HPDE6-E6E7 (cell line): ENCODE measurements at regions not wholly inside any gene's neighbourhood (a gene's known extent, or its start where the extent isn't known, plus 50 kb on each side); places are given as distances from the start of the nearest gene placed in this dataset.
"Not testable (repeated sequence)": the region's sequence is repeated elsewhere in the genome, so short reads cannot be mapped to it uniquely, and the experiment has no call there.

Experiments used
- DNase-seq: peaks from one replicate; pipeline ENCODE4 v3.0.0; 2011; ENCODE audit warnings: missing footprints; ENCODE audit errors: extremely low spot score

- no peak for DNase-seq
These were observed 381.1 kb upstream of the CDH10 start for GRCh38 chr5:25025831-25026230.

- DNase-seq = no peak
These were observed 375.7 kb upstream of the CDH10 start for GRCh38 chr5:25020454-25020853.

- no peak for DNase-seq
These were observed 364.3 kb upstream of the CDH10 start for GRCh38 chr5:25009063-25009462.

GRCh38 chr5:25006734-25007133, 362.0 kb upstream of the CDH10 start:
- DNase-seq = peak; percentile 14

GRCh38 chr5:25006237-25006636, 361.5 kb upstream of the CDH10 start:
- no peak for DNase-seq

GRCh38 chr5:25005431-25005830, 360.7 kb upstream of the CDH10 start:
- DNase-seq = no peak

- no peak for DNase-seq
These were observed 357.6 kb upstream of the CDH10 start for GRCh38 chr5:25002371-25002770.

- no peak for DNase-seq
These were observed 355.0 kb upstream of the CDH10 start for GRCh38 chr5:24999732-25000131.

GRCh38 chr5:24998641-24999040, 353.9 kb upstream of the CDH10 start:
- no peak for DNase-seq

GRCh38 chr5:24986326-24986725, 341.5 kb upstream of the CDH10 start:
- no peak for DNase-seq

GRCh38 chr5:24978552-24978951, 333.8 kb upstream of the CDH10 start:
- DNase-seq = not testable (repeated sequence)

GRCh38 chr5:24963611-24964010, 318.8 kb upstream of the CDH10 start:
- no peak for DNase-seq

- no peak for DNase-seq
These were observed 278.6 kb upstream of the CDH10 start for GRCh38 chr5:24923400-24923799.

GRCh38 chr5:24918676-24919075, 273.9 kb upstream of the CDH10 start:
- no peak for DNase-seq

GRCh38 chr5:24916863-24917262, 272.1 kb upstream of the CDH10 start:
- DNase-seq = no peak

GRCh38 chr5:24909210-24909609, 264.4 kb upstream of the CDH10 start:
- no peak for DNase-seq

GRCh38 chr5:24906689-24907088, 261.9 kb upstream of the CDH10 start:
- no peak for DNase-seq

- DNase-seq = no peak
These were observed 260.3 kb upstream of the CDH10 start for GRCh38 chr5:24904981-24905517.

- DNase-seq = no peak
These were observed 254.4 kb upstream of the CDH10 start for GRCh38 chr5:24899180-24899579.

GRCh38 chr5:24864244-24864643, 219.5 kb upstream of the CDH10 start:
- DNase-seq = no peak

- no peak for DNase-seq
These were observed 217.3 kb upstream of the CDH10 start for GRCh38 chr5:24862117-24862516.

GRCh38 chr5:24855485-24855884, 210.7 kb upstream of the CDH10 start:
- DNase-seq = no peak

- DNase-seq = no peak
These were observed 210.1 kb upstream of the CDH10 start for GRCh38 chr5:24854850-24855249.

- peak; percentile 9 for DNase-seq
These were observed 209.6 kb upstream of the CDH10 start for GRCh38 chr5:24854350-24854749.
